ENCODE measurements at regions not wholly inside any gene's neighbourhood (a gene's known extent, or its start where the extent isn't known, plus 50 kb on each side); places are given as distances from the start of the nearest gene placed in this dataset.

- Histone ChIP-seq H3K27ac (no peak overlapping the region), H3K79me2 (ENCODE audit: insufficient read depth) (no peaks in the 10 kb centered on the region), H3K4me2 (ENCODE audit: unreplicated experiment) (no peak overlapping the region), H3K27me3 (replicated peaks; ENCODE audit: insufficient read depth) (no peaks in the 10 kb centered on the region), H3K36me3 (ENCODE audit: low read depth) (no peaks in the 10 kb centered on the region), H3K4me3 (no peak overlapping the region), H3F3A (ENCODE audit: insufficient read depth) (no peaks in the 10 kb centered on the region), H3K9me2 (ENCODE audit: insufficient read depth) (no peaks in the 10 kb centered on the region), H3K9ac (no peak overlapping the region), H2AFZ (no peak overlapping the region), H3K4me1 (ENCODE audit: insufficient read depth) (no peaks in the 10 kb centered on the region), H4K20me1 (ENCODE audit: insufficient read depth) (no peaks in the 10 kb centered on the region), H3K9me3 (ENCODE audit: low read depth) (no peaks in the 10 kb centered on the region)
- no peak for DNase-seq
- no peak for TF ChIP-seq EZH2phosphoT487 (IDR thresholded peaks at IDR 0.05; ENCODE audit: insufficient read depth, low read depth)
- TF ChIP-seq EZH2 (IDR thresholded peaks at IDR 0.05; ENCODE audit: insufficient read depth, poor library complexity, severe bottlenecking) = no peak
- 22 to 23% methylated on average over 3 of the region's 3 CpGs for WGBS, 2 experiments (ENCODE audit: low coverage in 1 of 2, low lambda C conversion rate in 2 of 2, missing lambda C conversion rate in 2 of 2)
- in situ Hi-C loops (cut with MboI) = loop anchor here (25.0 kb wide), 3 partner anchors 424 to 1349 kb away; partner anchors contain the start of gene GABRA5
These were observed 74.1 kb upstream of the UBE3A start for GRCh38 chr15:25512957-25513356.

DNA sequence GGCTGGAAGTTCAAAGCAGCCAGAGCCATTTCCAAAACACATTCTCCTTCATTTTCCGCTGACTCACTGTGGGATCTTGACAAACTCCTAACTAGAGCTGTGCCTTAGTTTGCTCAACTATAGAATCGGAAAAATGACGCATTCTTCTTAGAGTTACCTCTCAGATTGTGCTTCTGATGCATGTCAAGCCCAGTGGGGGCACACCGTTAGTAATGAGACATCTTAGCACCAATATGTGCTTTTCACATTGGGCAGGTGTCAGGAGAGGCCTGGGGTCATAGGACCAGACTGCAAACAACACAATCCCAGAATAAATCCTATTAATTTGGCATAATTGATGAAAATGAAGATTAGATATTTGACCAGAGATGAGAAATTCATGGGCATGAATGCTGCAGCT lies 71.3 kb upstream of the UBE3A start:
- DNase-seq = peak; percentile 9
- Histone ChIP-seq H3K36me3 (ENCODE audit: low read depth) (no peaks in the 10 kb centered on the region), H3K9me3 (ENCODE audit: low read depth) (no peaks in the 10 kb centered on the region), H3K4me1 (ENCODE audit: insufficient read depth) (no peaks in the 10 kb centered on the region), H3K4me2 (ENCODE audit: unreplicated experiment) (no peak overlapping the region), H3K9ac (no peak overlapping the region), H2AFZ (no peak overlapping the region), H3K4me3 (no peak overlapping the region), H4K20me1 (ENCODE audit: insufficient read depth) (no peaks in the 10 kb centered on the region), H3F3A (ENCODE audit: insufficient read depth) (no peaks in the 10 kb centered on the region), H3K79me2 (ENCODE audit: insufficient read depth) (no peaks in the 10 kb centered on the region), H3K27me3 (replicated peaks; ENCODE audit: insufficient read depth) (no peaks in the 10 kb centered on the region), H3K27ac (no peak overlapping the region), H3K9me2 (ENCODE audit: insufficient read depth) (no peaks in the 10 kb centered on the region)
- WGBS, 2 experiments (ENCODE audit: low coverage in 1 of 2, low lambda C conversion rate in 2 of 2, missing lambda C conversion rate in 2 of 2) = 88 to 93% methylated on average over 4 of the region's 4 CpGs
- in situ Hi-C loops (cut with MboI) = loop anchor here (25.0 kb wide), 3 partner anchors 427 to 1352 kb away; partner anchors contain the start of gene GABRA5
- TF ChIP-seq EZH2phosphoT487 (IDR thresholded peaks at IDR 0.05; ENCODE audit: insufficient read depth, low read depth) = no peak

- H2AFZ ChIP-seq = no peak overlapping the region
- no peak overlapping the region for H3K9ac ChIP-seq
- H3K36me3 ChIP-seq (ENCODE audit: low read depth) = no peaks in the 10 kb centered on the region
- in situ Hi-C loops (cut with MboI) = loop anchor here (25.0 kb wide), 3 partner anchors 428 to 1353 kb away; partner anchors contain the start of gene GABRA5
- H3K27me3 ChIP-seq (replicated peaks; ENCODE audit: insufficient read depth) = no peaks in the 10 kb centered on the region
- no peaks in the 10 kb centered on the region for H3F3A ChIP-seq (ENCODE audit: insufficient read depth)
- no peak overlapping the region for H3K4me2 ChIP-seq (ENCODE audit: unreplicated experiment)
- peaks cover 2% of the 10 kb centered on the region; the same call in 1 of the 2 replicates for H3K4me1 ChIP-seq (ENCODE audit: insufficient read depth)
- no peaks in the 10 kb centered on the region for H3K9me2 ChIP-seq (ENCODE audit: insufficient read depth)
- DNase-seq = no peak
- H3K9me3 ChIP-seq (ENCODE audit: low read depth) = no peaks in the 10 kb centered on the region
- no peak for TF ChIP-seq EZH2 (IDR thresholded peaks at IDR 0.05; ENCODE audit: insufficient read depth, poor library complexity, severe bottlenecking)
- TF ChIP-seq EZH2phosphoT487 (IDR thresholded peaks at IDR 0.05; ENCODE audit: insufficient read depth, low read depth) = no peak
- H4K20me1 ChIP-seq (ENCODE audit: insufficient read depth) = no peaks in the 10 kb centered on the region
- no peak overlapping the region for H3K27ac ChIP-seq
- H3K4me3 ChIP-seq = no peak overlapping the region
- no peaks in the 10 kb centered on the region for H3K79me2 ChIP-seq (ENCODE audit: insufficient read depth)
- 53 to 56% methylated on average over 4 of the region's 4 CpGs for WGBS, 2 experiments (ENCODE audit: low coverage in 1 of 2, low lambda C conversion rate in 2 of 2, missing lambda C conversion rate in 2 of 2)
These were observed 70.9 kb upstream of the UBE3A start for GRCh38 chr15:25509703-25510102.

GRCh38 chr15:25508369-25509002 lies 69.7 kb upstream of the UBE3A start:
- no peak for TF ChIP-seq EZH2 (IDR thresholded peaks at IDR 0.05; ENCODE audit: insufficient read depth, poor library complexity, severe bottlenecking)
- no peak for TF ChIP-seq EZH2phosphoT487 (IDR thresholded peaks at IDR 0.05; ENCODE audit: insufficient read depth, low read depth)
- no peak overlapping the region for H2AFZ ChIP-seq
- peaks cover 11% of the 10 kb centered on the region for H3K4me1 ChIP-seq (ENCODE audit: insufficient read depth)
- no peaks in the 10 kb centered on the region for H3K79me2 ChIP-seq (ENCODE audit: insufficient read depth)
- no peaks in the 10 kb centered on the region for H3K27me3 ChIP-seq (replicated peaks; ENCODE audit: insufficient read depth)
- no peaks in the 10 kb centered on the region for H4K20me1 ChIP-seq (ENCODE audit: insufficient read depth)
- in situ Hi-C loops (cut with MboI) = loop anchor here (25.0 kb wide), 3 partner anchors 429 to 1354 kb away; partner anchors contain the start of gene GABRA5
- no peaks in the 10 kb centered on the region for H3F3A ChIP-seq (ENCODE audit: insufficient read depth)
- DNase-seq = peak; percentile 72
- WGBS, 2 experiments (ENCODE audit: low coverage in 1 of 2, low lambda C conversion rate in 2 of 2, missing lambda C conversion rate in 2 of 2) = 1 to 3% methylated on average over 3 of the region's 3 CpGs
- H3K9me3 ChIP-seq (ENCODE audit: low read depth) = no peaks in the 10 kb centered on the region
- no peaks in the 10 kb centered on the region for H3K9me2 ChIP-seq (ENCODE audit: insufficient read depth)
- H3K36me3 ChIP-seq (ENCODE audit: low read depth) = no peaks in the 10 kb centered on the region
- H3K4me2 ChIP-seq (ENCODE audit: unreplicated experiment) = no peak overlapping the region
- no peak overlapping the region for H3K9ac ChIP-seq
- no peak overlapping the region for H3K27ac ChIP-seq
- no peak overlapping the region for H3K4me3 ChIP-seq
